GM18868 (cell line): ENCODE measurements at regions not wholly inside any gene's neighbourhood (a gene's known extent, or its start where the extent isn't known, plus 50 kb on each side); places are given as distances from the start of the nearest gene placed in this dataset.
"Not testable (repeated sequence)": the region's sequence is repeated elsewhere in the genome, so short reads cannot be mapped to it uniquely, and the experiment has no call there.

Experiments used
- ATAC-seq: cut with Tn5 transposase; IDR thresholded peaks from one replicate; pipeline ENCODE4 v1.9.1; 2021; ENCODE audit warnings: mild to moderate bottlenecking, moderate library complexity; ENCODE audit not compliant: unreplicated experiment

- no peak for ATAC-seq
These were observed 610.3 kb upstream of the CDH5 start for GRCh38 chr16:65756163-65756562.

GRCh38 chr16:65754820-65755691 lies 611.4 kb upstream of the CDH5 start:
- no peak for ATAC-seq

- no peak for ATAC-seq
These were observed 614.0 kb upstream of the CDH5 start for GRCh38 chr16:65752522-65752844.

- ATAC-seq = no peak
These were observed 614.6 kb upstream of the CDH5 start for GRCh38 chr16:65751622-65752521.

GRCh38 chr16:65749506-65749905 lies 617.0 kb upstream of the CDH5 start:
- ATAC-seq = no peak

GRCh38 chr16:65746941-65747340 lies 619.5 kb upstream of the CDH5 start:
- no peak for ATAC-seq

- ATAC-seq = no peak
These were observed 621.2 kb upstream of the CDH5 start for GRCh38 chr16:65745201-65745708.

- no peak for ATAC-seq
These were observed 622.1 kb upstream of the CDH5 start for GRCh38 chr16:65744401-65744800.

GRCh38 chr16:65743558-65743957 lies 621.7 kb upstream of the CDH11 start:
- peak; percentile 54 for ATAC-seq

GRCh38 chr16:65740711-65741110 lies 618.8 kb upstream of the CDH11 start:
- ATAC-seq = no peak

GRCh38 chr16:65739518-65739917 lies 617.7 kb upstream of the CDH11 start:
- ATAC-seq = no peak

GRCh38 chr16:65737831-65738230 lies 616.0 kb upstream of the CDH11 start:
- ATAC-seq = no peak

- not testable (repeated sequence) for ATAC-seq
These were observed 613.8 kb upstream of the CDH11 start for GRCh38 chr16:65735615-65736014.

GRCh38 chr16:65733721-65734120 lies 611.9 kb upstream of the CDH11 start:
- ATAC-seq = no peak

GRCh38 chr16:65731833-65732232 lies 610.0 kb upstream of the CDH11 start:
- ATAC-seq = no peak

GRCh38 chr16:65728652-65729051 lies 606.8 kb upstream of the CDH11 start:
- no peak for ATAC-seq

- ATAC-seq = no peak
These were observed 606.3 kb upstream of the CDH11 start for GRCh38 chr16:65728167-65728566.

- no peak for ATAC-seq
These were observed 605.8 kb upstream of the CDH11 start for GRCh38 chr16:65727534-65728137.

- ATAC-seq = no peak
These were observed 603.4 kb upstream of the CDH11 start for GRCh38 chr16:65725156-65725845.

- ATAC-seq = no peak
These were observed 600.6 kb upstream of the CDH11 start for GRCh38 chr16:65722429-65722828.

- ATAC-seq = no peak
These were observed 596.0 kb upstream of the CDH11 start for GRCh38 chr16:65717846-65718245.
